SIG-M5 treated with dmso at 0.1 percent for 504 hours (cell line): ENCODE measurements at regions not wholly inside any gene's neighbourhood (a gene's known extent, or its start where the extent isn't known, plus 50 kb on each side); places are given as distances from the start of the nearest gene placed in this dataset.
"Not testable (repeated sequence)": the region's sequence is repeated elsewhere in the genome, so short reads cannot be mapped to it uniquely, and the experiment has no call there.

Experiments
- DNase-seq: peaks from one replicate; lab custom pipeline; 2025; ENCODE audit not compliant: unreplicated experiment; lab: John Stamatoyannopoulos, UW

DNA sequence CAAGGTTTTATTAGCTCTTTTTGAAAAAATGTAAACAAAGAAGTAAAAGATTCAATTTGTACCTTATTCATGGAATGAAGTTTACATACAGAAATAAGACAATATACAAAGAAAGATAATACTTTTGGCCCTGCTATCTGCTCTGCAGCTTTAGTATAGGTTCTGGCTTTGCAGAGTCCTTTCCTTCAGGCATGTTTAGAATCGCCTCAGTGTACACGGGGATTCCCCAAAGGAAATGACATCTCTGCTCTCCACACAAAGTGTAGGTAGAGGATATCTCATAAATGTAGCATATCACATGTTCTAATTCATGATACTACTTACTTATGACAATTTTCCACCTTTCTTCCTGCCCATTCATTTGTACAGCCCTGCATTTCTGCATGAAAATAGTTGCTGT, 222.6 kb upstream of the DPYD start:
- DNase-seq, result no peak

DNA sequence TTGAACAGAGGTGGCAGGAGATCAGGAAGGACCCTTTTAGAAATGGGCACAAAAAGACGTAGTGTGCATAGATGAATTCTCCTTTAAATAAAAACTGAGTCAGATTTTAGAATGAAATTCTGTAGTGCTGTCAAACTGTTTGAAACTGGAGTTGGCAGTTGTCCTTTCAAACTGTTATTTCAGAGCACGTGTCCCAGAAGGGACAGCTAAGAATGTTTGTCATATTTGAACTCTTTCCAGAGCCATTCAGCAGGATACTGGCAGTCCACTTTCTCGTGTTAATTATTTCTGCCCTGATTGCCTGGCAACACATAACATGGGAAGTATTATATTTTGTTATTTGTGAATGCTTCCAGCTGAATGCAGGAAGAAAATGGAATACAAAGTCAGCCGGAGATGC, 212.3 kb upstream of the DPYD start:
- DNase-seq, result no peak

DNA sequence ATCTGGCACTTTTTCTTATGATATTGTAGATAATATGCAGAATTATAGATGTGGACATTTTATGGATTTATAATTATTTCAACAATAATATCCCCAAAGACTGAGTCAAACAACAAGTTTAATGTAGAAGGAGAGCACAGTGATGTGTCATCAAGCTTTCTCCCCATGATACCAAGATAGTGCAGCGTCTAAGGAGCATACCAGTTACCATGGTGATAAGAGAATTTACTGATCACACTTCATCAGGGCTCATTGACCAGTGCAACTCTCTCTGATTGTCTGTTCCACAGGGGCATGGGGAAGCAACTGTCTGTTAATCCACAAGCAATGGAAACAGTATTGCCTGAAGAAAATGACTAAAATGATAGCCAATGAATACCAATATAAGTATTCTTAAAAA, 209.6 kb upstream of the DPYD start:
- no peak for DNase-seq

DNA sequence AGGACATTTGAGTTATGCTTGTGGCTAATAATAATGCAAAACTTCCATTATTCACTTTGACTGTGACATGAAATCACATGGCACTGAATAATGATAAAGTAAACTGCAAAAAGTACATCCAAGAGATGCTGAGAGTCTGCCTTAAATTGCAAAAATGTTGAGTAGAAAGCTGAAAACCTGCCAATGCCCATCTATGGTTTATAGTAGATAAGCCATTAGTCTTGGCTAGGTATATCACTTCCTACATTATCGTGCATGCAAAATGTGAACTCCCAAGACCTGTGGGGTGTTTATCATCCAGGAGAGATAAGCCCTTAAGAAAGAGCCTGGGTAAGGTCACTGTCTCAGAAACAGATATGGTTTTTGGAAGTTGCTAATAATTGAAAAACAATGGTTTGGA, 208.7 kb upstream of the DPYD start:
- no peak for DNase-seq

DNA sequence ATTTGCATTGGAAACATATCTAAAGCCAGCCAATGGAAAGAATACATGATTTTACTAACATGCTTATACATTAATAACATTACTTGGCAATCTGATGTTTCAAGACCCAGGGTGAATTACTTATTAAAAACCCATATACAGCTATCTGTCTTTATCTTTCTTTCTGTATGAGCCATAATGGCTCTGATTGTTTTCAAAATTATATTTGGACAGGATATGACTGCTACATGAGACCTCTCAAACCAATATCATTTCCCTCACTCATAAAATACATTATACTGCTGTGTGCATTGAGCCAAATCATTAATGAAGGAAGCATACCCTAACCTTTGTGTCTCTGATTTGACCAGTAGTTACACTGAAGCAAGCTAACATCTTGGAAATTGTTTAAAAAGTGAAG, 205.9 kb upstream of the DPYD start:
- no peak for DNase-seq

DNA sequence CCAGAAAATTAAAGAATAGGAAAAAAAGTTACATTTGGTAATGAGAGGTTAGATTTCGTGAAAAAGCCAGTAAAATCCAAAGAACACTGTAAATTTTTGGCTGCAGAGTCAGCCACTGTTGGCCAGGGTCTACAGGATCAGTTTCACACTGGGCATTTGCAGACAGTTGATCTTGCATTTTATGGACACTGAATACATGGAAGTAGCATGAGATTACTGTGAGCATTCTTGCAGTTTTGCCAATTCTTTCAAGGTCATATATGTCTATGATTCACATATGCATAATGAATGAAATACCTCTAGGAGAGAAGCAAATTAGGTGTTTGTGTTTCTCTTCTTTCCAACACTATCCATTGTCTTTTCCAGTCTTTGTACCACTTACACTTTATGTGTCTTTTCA, 200.8 kb upstream of the DPYD start:
- DNase-seq, result no peak

DNA sequence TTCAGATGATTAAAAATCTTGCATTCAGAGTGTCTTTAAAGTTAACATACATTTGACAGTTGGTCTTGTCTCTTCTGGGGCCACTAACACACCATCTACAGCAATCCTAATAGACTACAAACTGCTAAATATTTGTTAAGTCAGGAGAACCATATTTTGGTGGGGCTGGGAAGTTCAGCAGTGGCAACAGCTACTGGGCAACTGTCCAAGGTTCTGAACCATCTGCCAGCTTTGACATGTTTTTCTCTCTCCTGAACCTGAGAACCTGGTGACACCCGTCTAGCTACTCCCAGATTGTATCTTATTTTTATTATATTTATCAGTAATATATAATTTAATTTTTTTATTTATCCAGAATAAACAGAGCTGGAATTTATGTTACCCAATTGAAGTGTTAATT, 199.0 kb upstream of the DPYD start:
- no peak for DNase-seq

DNA sequence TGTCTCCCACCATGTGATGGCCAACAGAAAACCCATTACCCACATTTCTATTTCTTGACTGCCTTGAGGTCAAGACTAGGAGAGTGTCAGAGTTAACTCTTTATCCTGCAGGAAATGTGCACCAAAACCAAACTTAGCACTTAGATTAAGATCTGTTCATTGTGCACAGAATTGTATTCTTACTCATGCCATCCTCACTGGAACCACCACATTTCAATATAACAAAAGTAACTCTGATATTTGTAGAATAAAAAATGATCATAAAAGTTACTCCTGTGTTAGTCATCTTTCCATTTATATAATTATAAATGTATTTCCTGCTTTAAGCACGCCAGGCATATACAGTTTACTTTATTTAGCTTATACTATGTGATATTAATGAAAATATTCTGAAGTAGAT, 193.0 kb upstream of the DPYD start:
- DNase-seq, result no peak

DNA sequence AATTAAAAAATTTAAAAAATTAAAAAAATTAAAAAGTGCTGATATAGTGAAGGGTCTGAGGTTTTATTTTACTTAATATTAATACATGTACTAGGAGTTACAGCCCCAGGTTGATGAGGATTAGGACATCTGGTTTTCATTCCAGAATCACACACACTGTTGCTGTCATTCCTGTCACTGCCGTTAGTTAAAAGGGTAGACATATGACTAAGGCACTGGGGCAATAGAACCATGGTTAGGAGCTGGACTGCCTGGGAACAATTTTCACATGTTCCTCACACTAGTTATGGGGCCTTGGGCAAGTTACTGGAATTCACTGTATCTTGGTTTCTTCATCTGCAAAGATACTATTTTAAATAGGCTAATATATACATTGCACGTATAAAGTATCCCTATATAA, 191.8 kb upstream of the DPYD start:
- no peak for DNase-seq

DNA sequence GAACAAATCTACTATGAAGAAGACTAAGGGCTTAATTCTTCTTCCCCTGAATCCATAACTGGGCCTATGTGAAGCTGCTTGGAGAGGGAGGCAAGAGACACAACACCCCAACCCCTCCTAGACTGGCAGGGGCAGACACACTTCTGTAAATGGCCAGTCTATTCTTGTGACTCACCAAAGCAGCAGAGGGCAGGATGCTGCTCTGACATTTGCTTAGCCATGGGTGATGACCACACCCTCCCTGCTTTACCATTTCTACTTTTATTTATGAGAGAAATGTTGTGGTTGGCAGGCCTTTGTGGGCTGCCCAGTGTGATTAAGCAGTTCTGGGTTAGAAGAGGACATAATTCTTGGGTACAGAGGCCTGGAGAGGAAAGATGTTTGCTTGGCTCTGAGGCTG, 189.8 kb upstream of the DPYD start:
- DNase-seq, result no peak

DNA sequence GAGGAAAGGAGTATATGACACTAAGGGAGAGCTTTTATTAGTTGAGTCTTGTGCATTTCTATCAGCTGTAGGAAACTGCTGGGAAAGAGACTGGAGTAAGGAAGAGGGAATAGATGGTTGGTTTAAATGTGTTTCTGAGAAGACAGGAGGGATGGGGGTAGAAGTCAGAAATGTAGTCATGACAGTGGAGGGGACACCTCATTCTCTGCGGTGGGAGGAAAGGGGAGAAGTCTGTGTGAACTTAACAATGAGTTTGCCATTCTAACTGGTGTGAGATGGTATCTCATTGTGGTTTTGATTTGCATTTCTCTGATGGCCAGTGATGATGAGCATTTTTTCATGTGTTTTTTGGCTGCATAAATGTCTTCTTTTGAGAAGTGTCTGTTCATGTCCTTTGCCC, 187.5 kb upstream of the DPYD start:
- not testable (repeated sequence) for DNase-seq

DNA sequence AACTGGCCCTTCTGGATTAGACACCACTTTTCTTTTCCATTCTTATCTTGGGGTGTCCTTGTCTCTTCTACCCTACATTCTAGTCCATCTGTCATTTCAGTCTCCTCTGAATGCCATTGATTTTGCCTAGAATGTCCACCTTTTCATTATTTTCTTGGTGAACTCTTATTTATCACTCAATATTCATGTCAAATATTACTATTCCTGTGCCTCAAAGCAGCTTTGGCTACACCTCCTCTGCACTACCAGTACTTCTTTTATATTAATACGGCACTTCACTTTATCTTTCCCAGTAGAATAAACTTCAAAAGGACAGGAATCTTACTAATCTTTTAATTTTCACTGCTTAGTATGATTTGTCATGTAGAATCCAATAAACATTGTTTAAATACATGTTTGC, 186.4 kb upstream of the DPYD start:
- DNase-seq, result no peak

DNA sequence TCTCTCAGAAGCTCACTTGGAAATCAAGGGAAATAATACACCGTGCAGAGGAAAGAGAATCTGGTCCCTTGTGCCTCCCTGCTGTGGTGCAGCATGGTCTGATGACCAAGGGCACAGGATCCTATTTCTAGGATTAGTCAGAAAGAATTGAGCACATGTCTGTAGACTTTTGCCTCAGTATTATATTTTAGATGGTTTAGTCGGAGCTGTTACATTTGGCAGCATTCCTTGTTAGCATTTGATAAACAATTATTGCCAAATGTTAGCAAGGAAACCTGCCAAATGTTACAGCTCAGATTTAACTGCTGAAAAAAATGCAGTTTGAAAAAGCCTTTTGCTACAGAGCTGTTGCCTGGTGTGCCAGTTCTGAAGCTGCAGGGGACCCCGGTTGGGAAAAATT, 183.5 kb upstream of the DPYD start:
- DNase-seq, result no peak

DNA sequence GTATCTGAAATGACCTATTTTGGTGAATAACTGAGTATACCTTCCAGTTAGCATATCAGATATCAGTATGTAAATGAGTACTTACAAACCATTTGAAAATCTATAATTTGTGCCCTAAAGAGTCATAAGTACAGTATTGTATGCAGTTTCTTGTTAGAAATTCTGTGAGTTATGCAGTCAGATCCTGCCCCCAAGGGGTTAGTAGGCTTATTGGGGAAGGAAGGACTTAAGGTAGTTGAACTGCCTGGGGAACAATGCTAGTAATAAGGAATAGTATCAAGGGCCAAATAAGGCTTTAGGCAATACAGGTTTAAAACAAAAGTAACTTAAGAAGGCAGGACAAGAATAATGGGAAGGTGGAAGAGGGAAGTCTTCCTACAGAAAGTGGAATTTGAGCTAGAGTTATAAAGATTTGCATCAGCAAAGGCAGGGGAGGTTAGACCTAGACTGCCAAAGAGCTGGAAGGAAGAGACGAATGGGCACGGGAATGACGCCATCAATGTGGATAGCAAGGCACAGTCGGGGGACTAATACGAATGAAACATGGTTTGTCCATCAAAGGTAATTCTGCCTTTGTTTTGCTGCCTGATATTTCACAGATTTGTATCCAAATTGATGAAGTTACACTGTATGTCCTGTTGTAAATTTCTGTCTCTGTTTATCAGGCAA, 182.9 kb upstream of the DPYD start:
- DNase-seq, result no peak

DNA sequence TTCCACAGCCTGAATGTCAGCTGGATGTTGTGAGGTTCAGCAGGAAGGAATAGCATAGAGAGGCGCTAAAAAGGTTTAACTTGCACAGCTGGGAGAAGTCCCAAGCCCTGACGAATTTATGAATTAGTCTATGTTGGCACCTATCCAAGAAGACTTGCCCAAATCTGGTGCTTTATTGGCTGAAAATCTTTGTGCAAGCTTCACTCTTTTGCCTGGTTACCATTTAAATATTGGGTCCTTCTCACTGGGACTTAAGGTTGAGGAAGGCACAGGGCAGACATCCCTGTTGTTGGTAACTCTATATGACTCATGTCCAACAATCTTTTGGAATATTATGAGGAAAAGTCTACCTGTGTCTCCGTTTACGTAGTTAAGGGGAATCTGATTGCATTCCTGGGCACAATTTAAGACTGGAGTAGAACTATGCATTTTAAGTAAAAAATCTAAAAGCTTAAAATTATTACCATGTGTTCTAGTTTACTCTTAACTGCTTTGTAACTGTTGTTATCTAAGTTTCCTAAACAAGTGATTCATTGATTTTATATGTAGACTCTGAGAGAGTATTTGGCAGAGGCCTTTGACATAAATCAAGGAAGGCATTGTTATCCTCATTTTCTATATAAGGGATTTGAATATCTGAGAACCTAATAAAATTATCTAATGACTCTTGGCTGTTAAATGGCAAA, 181.7 kb upstream of the DPYD start:
- no peak for DNase-seq

DNA sequence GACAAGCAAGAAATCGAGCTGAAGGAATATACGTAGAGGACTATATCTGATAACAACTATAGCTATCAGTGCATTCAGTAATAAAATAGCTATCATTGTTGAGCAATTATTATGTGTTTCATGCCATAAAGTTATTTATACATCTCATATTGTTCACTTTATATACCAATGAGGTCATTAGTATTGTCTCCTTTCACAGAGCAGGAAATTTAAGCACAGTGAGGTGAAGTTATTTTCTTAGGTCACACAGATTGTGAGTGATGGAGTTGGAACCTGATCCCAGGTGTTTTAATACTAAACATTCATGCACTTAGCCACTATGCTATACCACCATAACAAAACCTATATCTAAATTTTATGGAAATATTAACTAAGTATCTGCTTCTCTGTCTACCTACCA, 180.5 kb upstream of the DPYD start:
- no peak for DNase-seq

DNA sequence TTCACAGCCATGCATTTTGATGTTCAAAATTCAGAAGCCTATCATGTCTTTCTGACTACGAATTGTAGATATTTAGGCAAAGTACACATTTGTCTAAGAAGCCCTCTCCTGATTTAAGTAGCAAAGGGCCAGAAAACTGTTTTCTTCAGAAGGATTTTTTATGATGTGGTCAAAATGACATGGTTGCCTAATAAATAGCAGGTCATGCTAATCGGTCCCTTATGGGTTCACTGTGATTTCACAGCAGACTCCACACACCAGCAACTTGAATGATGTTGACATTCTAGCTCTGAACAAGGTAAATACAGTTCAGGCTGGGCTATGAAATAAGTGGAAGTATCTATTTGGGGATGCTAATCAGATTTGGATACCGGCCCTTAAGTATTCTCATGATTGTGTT, 178.7 kb upstream of the DPYD start:
- no peak for DNase-seq

DNA sequence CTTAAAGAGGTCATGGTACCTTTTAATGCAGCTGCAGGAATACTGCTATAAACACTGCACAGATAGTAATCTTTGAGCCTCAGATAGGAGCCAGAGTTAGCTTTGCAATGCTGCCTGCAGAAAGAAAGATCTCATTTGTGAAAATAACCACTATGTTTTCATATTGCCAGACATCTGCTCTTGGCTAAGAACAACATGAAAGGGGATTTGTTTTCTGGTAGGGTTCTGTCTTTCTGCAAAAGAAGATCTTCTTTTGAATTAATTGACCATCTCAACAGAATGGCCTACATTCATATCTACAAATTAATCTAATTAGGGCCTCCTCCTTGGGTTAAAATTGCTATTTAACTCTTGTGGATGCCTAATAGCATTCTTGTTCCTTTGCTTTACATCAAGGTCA, 177.6 kb upstream of the DPYD start:
- DNase-seq, result no peak

DNA sequence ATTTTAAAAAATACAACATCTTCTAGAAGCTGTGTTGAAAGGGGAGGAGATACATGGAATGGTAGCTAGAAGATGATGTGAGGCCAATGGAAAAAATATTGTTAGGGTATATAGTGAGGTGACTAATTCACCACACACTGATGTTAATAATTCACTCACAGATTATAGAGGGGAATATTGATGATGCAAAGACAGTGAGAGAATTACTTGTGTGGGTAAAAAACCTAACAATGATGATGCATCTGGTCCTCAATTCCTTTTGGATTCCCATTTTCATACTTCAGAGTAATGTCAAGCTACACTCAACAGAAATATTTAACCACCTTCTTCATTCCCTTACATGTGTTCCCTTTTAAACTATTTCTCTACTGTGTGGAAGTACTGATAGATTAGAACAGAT, 169.5 kb upstream of the DPYD start:
- no peak for DNase-seq

DNA sequence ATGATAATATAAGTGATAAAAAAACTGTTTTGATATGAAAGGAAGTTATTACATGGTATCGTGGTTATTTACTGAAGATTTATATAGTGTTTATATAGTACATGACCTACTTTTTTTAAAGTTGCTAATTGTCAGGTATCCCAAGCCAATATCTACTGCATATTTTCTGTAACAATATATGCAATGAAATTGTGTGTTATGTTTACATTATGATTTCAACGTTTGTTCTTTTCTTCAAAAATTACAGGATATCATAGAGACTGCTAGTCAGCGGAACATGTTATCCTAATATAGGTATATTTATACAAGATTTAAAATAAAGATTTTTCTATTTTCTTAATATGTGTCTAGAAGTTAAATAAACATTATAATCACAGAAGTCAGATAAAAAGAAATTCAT, 167.5 kb upstream of the DPYD start:
- DNase-seq, result no peak

DNA sequence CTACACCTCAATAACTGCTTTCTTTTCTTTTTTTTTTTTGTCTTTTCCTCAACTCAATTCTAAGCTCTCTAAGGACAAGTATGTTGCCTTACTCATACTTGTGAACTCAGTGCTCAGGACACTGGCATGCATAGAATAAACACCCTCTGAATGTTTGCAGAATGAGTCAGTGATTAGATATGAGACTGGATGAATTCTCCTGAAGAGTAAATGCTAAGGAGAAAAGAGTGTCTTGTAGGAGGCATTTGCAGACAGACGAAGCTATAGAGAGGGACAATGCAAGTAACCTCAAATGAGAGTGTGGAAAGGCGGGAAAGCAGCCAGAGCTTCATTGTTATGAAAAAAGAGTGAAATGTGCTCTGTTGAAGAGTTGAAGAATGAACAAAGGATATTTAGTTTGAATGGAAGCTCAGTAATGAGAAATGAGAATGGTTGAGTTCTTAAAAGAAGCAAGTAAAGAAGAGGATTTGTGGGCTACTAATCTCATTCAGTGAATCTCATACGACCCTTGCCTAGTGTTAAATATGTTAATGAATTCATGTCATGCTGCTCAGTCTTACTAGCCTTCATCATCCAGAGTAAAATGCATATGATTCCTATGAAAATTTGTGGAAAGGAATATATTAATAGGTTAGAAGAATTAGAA, 166.1 kb upstream of the DPYD start:
- no peak for DNase-seq

DNA sequence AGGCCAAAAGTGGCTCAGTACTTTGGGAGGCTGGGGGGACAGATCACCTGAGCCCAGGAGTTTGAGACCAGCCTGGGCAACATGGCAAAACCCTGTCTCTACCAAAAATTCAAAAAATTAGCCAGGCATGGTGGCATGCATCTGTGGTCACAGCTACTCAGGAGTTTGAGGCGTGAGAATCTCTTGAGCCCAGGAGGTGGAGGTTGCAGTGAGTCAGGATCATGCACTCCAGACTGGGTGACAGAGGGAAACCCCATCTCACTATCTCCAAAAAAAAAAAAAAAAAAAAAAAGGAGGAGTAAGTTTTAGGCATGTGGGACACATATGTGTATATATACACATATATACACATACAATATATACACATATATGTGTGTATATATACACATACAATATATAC, 165.3 kb upstream of the DPYD start:
- no peak for DNase-seq

DNA sequence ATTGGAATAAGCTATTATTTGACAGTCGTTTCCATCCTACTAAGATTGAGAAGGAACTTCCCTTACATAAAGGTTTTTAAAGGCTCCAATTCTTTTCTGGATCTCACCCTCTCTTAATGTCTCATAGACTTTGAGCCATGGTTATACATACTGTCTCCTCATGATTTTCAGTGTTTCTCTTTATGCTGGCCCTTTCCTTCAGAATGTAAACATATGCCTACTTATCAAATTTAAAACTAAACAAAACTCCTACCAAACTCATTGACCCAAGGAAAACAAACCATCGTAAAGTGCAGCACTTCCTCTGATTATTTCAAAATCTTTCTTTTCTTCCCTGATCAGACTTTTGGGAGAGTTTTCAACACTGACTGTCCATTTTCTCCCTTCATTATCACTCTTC, 163.4 kb upstream of the DPYD start:
- DNase-seq, result no peak
